GM12878 (cell line): ENCODE measurements at regions not wholly inside any gene's neighbourhood (a gene's known extent, or its start where the extent isn't known, plus 50 kb on each side); places are given as distances from the start of the nearest gene placed in this dataset.

Source experiments
- ATF3 ChIP-seq: IDR thresholded peaks from 2 replicates; pipeline ENCODE4 v1.6.1; 2011; ENCODE audit warnings: low read depth, mild to moderate bottlenecking, low read length, moderate library complexity, borderline replicate concordance; ENCODE audit errors: extremely low read depth
- BHLHE40 ChIP-seq, 2 experiments: fragments of 450-650 bp in 1 of 2; IDR thresholded peaks; 2 replicates each; pipeline ENCODE4 v1.6.1; 2011 to 2017; ENCODE audit warnings: low read depth in 2 of 2, borderline replicate concordance in 1 of 2, improper control_type of control experiment in 1 of 2, low read length in 1 of 2, mild to moderate bottlenecking in 1 of 2
- CREM ChIP-seq: IDR thresholded peaks from 2 replicates; pipeline ENCODE4 v1.6.1; 2014; ENCODE audit warnings: antibody characterized with exemption, low read depth
- CTCF ChIP-seq, 3 experiments: IDR thresholded peaks in 2 of 3; conservative IDR thresholded peaks in 1 of 3; 2 replicates each; pipeline ENCODE4 v1.5.1; 2011; ENCODE audit warnings: low read depth in 3 of 3, low read length in 3 of 3, mild to moderate bottlenecking in 3 of 3, control low read depth in 2 of 3, moderate library complexity in 2 of 3, inconsistent platforms in 1 of 3, mixed read lengths in 1 of 3; ENCODE audit not compliant: control insufficient read depth in 2 of 3, insufficient read depth in 1 of 3; ENCODE audit errors: extremely low read depth in 1 of 3
- DPF2 ChIP-seq: fragments of 450-650 bp; IDR thresholded peaks from 2 replicates; pipeline ENCODE4 v1.6.1; 2017; ENCODE audit warnings: mild to moderate bottlenecking
- EZH2 ChIP-seq: IDR thresholded peaks from 2 replicates; pipeline ENCODE4 v1.6.1; 2012; ENCODE audit warnings: low read depth, mild to moderate bottlenecking, control low read depth, inconsistent platforms, low read length, borderline replicate concordance; ENCODE audit not compliant: control insufficient read depth
- GATAD2B ChIP-seq: fragments of 450-650 bp; conservative IDR thresholded peaks from 2 replicates; pipeline ENCODE4 v1.6.1; 2017; ENCODE audit warnings: low read depth, mild to moderate bottlenecking, moderate library complexity
- MAX ChIP-seq: IDR thresholded peaks from 2 replicates; pipeline ENCODE4 v1.6.1; 2012; ENCODE audit warnings: low read depth, low read length, improper control_type of control experiment
- MXI1 ChIP-seq: fragments of 150-350 bp; IDR thresholded peaks from 2 replicates; pipeline ENCODE4 v1.6.1; 2011; ENCODE audit warnings: low read depth, mild to moderate bottlenecking, inconsistent platforms, low read length, improper control_type of control experiment
- POLR2A ChIP-seq: IDR thresholded peaks from 2 replicates; pipeline ENCODE4 v1.6.1; 2011; ENCODE audit warnings: low read depth, mild to moderate bottlenecking, low read length
- POLR2AphosphoS5 ChIP-seq: IDR thresholded peaks from 2 replicates; pipeline ENCODE4 v1.6.1; 2011; ENCODE audit warnings: mild to moderate bottlenecking, low read length, inconsistent platforms
- SKIL ChIP-seq: fragments of 450-650 bp; IDR thresholded peaks from 2 replicates; pipeline ENCODE4 v1.6.1; 2017; ENCODE audit warnings: mild to moderate bottlenecking, low read depth, inconsistent platforms; ENCODE audit not compliant: poor library complexity, severe bottlenecking
- SRF ChIP-seq, 2 experiments: IDR thresholded peaks; 2 replicates each; pipeline ENCODE4 v1.6.1; 2011; ENCODE audit warnings: low read depth in 2 of 2, low read length in 2 of 2, mild to moderate bottlenecking in 1 of 2, moderate library complexity in 1 of 2
- YY1 ChIP-seq: IDR thresholded peaks from 2 replicates; pipeline ENCODE4 v1.6.1; 2011; ENCODE audit warnings: low read depth, mild to moderate bottlenecking, low read length

GRCh38 chr15:95630683-95631082 is 699.8 kb upstream of the NR2F2 start:
- TF ChIP-seq ATF3 (no peak), POLR2AphosphoS5 (no peak), MAX (no peak), POLR2A (no peak), YY1 (no peak), CREM (no peak), GATAD2B (no peak), BHLHE40 (IDR thresholded peaks at IDR 0.05; ENCODE audit: borderline replicate concordance in 1 of 2, low read depth in 2 of 2, low read length in 1 of 2) (no peak), DPF2 (no peak), CTCF (IDR thresholded peaks at IDR 0.05 in 2 of 3, conservative IDR thresholded peaks at IDR 0.05 in 1 of 3; ENCODE audit: control insufficient read depth in 2 of 3, extremely low read depth in 1 of 3, insufficient read depth in 1 of 3, low read depth in 3 of 3, low read length in 3 of 3) (no peak), MXI1 (no peak), SKIL (no peak), EZH2 (no peak), SRF (IDR thresholded peaks at IDR 0.05; ENCODE audit: low read depth in 2 of 2, low read length in 2 of 2) (no peak)
